Mesendoderm (in vitro differentiated cells): ENCODE measurements at regions not wholly inside any gene's neighbourhood (a gene's known extent, or its start where the extent isn't known, plus 50 kb on each side); places are given as distances from the start of the nearest gene placed in this dataset.

Experiments
- DNase-seq: peaks from one replicate; pipeline ENCODE4 v3.0.0; 2013
- H2AK5ac ChIP-seq: 2 replicates; pipeline ENCODE4 v1.6.1; 2013; ENCODE audit warnings: low read length, inconsistent platforms
- H2BK120ac ChIP-seq: 2 replicates; pipeline ENCODE4 v1.6.1; 2013; ENCODE audit warnings: low read depth, mild to moderate bottlenecking, low read length, moderate library complexity, mixed read lengths
- H2BK15ac ChIP-seq: replicated peaks from 2 replicates; pipeline ENCODE4 v1.6.1; 2013; ENCODE audit warnings: low read depth, mild to moderate bottlenecking, moderate library complexity
- H2BK5ac ChIP-seq: 2 replicates; pipeline ENCODE4 v1.6.1; 2013; ENCODE audit warnings: low read length, inconsistent platforms
- H3K18ac ChIP-seq: 2 replicates; pipeline ENCODE4 v1.6.1; 2013; ENCODE audit warnings: mild to moderate bottlenecking, low read length, mixed read lengths
- H3K23ac ChIP-seq: one replicate; pipeline ENCODE4 v1.6.1; 2013; ENCODE audit warnings: low read length
- H3K27ac ChIP-seq: 2 replicates; pipeline ENCODE4 v1.5.1; 2013; ENCODE audit warnings: low read depth, mild to moderate bottlenecking, inconsistent platforms, low read length, moderate library complexity
- H3K27me3 ChIP-seq: 2 replicates; pipeline ENCODE4 v1.6.1; 2013; ENCODE audit warnings: low read length, control low read depth, mild to moderate bottlenecking, inconsistent platforms; ENCODE audit not compliant: insufficient read depth, poor library complexity
- H3K36me3 ChIP-seq: 2 replicates; pipeline ENCODE4 v1.6.1; 2013; ENCODE audit warnings: low read length, inconsistent platforms; ENCODE audit not compliant: control insufficient read depth, insufficient read depth
- H3K4ac ChIP-seq: one replicate; pipeline ENCODE4 v1.6.1; 2013; ENCODE audit warnings: low read depth, mild to moderate bottlenecking, low read length, moderate library complexity
- H3K4me1 ChIP-seq: 2 replicates; pipeline ENCODE4 v1.6.1; 2013; ENCODE audit warnings: low read depth, low read length, inconsistent platforms; ENCODE audit not compliant: control insufficient read depth
- H3K4me2 ChIP-seq: 2 replicates; pipeline ENCODE4 v1.6.1; 2013; ENCODE audit warnings: low read length
- H3K4me3 ChIP-seq: 2 replicates; pipeline ENCODE4 v1.5.1; 2013; ENCODE audit warnings: mild to moderate bottlenecking, low read length
- H3K56ac ChIP-seq: one replicate; pipeline ENCODE4 v1.6.1; 2013; ENCODE audit warnings: low read length
- H3K79me1 ChIP-seq: 2 replicates; pipeline ENCODE4 v1.6.1; 2013; ENCODE audit warnings: low read length, inconsistent platforms
- H3K79me2 ChIP-seq: 2 replicates; pipeline ENCODE4 v1.6.1; 2013; ENCODE audit warnings: mild to moderate bottlenecking, low read length; ENCODE audit not compliant: control insufficient read depth, insufficient read depth
- H3K9ac ChIP-seq: 2 replicates; pipeline ENCODE4 v1.6.1; 2013; ENCODE audit warnings: low read length, inconsistent platforms
- H4K5ac ChIP-seq: one replicate; pipeline ENCODE4 v1.6.1; 2013; ENCODE audit warnings: low read length
- H4K8ac ChIP-seq: one replicate; pipeline ENCODE4 v1.6.1; 2013; ENCODE audit warnings: low read depth, mild to moderate bottlenecking, control low read depth, low read length, moderate library complexity
- WGBS: extraction: QIAGEN DNeasy Blood & Tissue Kit; methylation state at CpG from one replicate; pipeline ENCODE4 v1.1.7; 2013; ENCODE audit warnings: low lambda C conversion rate, missing lambda C conversion rate; ENCODE audit not compliant: insufficient coverage; ENCODE audit errors: extremely low coverage; 5-methylcytosine and 5-hydroxymethylcytosine counted together

DNA sequence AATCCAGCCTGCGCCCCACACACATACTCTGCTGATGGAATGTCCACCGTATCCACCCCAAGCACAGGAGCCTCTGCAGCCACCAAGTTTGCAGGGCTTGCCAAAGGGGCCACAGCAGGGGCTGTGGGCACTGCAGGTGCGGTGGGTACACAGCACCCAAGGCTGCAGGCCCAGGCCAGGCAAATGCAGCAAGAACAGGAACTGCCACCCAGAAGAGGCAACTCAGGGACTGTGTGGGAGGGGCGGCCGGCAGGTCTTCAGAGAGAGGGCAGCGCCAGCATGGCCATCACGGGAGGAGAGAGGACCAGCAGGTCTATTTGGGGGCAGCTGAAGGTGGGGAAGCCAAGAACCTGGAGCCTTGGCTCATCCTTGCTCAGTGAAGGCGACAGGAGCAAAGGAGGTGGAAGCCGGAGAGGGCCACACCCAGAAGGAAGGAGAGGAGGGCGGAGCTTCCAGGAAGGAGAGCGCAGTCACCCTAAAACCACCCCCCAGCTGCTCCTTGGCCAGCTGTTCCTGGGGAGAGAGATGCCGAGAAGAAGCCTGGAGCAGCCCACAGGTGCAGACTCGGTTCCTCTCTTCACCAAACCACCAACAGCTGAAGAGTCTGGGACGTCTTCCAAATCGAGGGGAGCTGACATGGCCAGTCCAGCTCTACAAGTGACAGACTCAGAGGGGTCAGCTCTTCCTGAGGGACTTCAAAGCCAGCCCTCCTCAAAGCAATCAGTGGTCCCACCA is 265.1 kb upstream of the CDYL start:
- H4K8ac ChIP-seq: no peak overlapping the region
- H3K79me1 ChIP-seq: no peaks in the 10 kb centered on the region
- no peak overlapping the region for H3K56ac ChIP-seq
- no peak overlapping the region for H3K18ac ChIP-seq
- WGBS: no CpG with 5 or more reads among the region's 15 CpGs
- H2BK5ac ChIP-seq: no peak overlapping the region
- no peak for DNase-seq
- H3K79me2 ChIP-seq: no peaks in the 10 kb centered on the region
- no peaks in the 10 kb centered on the region for H3K27me3 ChIP-seq
- no peaks in the 10 kb centered on the region for H3K36me3 ChIP-seq
- no peak overlapping the region for H3K4me3 ChIP-seq
- H2BK15ac ChIP-seq: no peak overlapping the region
- no peaks in the 10 kb centered on the region for H3K4me1 ChIP-seq
- H3K9ac ChIP-seq: no peak overlapping the region
- no peak overlapping the region for H2AK5ac ChIP-seq
- no peak overlapping the region for H3K4ac ChIP-seq
- H2BK120ac ChIP-seq: no peak overlapping the region
- H3K4me2 ChIP-seq: no peak overlapping the region
- no peak overlapping the region for H4K5ac ChIP-seq
- H3K23ac ChIP-seq: no peak overlapping the region
- H3K27ac ChIP-seq: no peak overlapping the region

DNA sequence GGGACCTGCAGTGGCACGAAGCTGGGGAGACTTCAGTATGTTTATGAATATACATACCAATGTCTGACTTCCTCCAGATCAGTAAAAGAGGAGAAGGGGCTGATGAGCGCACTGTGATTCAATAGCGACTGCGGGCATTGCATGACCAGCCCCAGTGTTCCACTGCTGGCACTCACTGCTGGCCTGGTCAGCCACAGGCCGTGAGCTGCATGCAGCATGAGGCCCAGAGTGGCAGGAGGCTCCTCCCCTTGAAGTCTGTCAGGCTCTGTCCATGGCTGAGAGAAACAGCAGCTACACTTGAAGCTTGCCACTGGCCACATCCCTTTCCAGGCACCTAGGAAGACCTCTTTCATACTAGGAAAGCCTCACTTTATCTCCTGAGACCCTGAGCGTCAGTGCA is 265.9 kb upstream of the CDYL start:
- no peaks in the 10 kb centered on the region for H3K27me3 ChIP-seq
- H3K56ac ChIP-seq: no peak overlapping the region
- no peak overlapping the region for H4K5ac ChIP-seq
- whole genome bisulfite sequencing: no CpG with 5 or more reads among the region's 6 CpGs
- no peak overlapping the region for H3K18ac ChIP-seq
- H2BK15ac ChIP-seq: no peak overlapping the region
- no peak overlapping the region for H3K4ac ChIP-seq
- H3K79me1 ChIP-seq: no peaks in the 10 kb centered on the region
- H4K8ac ChIP-seq: no peak overlapping the region
- H3K4me2 ChIP-seq: no peak overlapping the region
- H3K23ac ChIP-seq: no peak overlapping the region
- no peak for DNase-seq
- H3K27ac ChIP-seq: no peak overlapping the region
- no peaks in the 10 kb centered on the region for H3K36me3 ChIP-seq
- no peak overlapping the region for H2BK120ac ChIP-seq
- H3K4me3 ChIP-seq: no peak overlapping the region
- H2AK5ac ChIP-seq: no peak overlapping the region
- no peak overlapping the region for H2BK5ac ChIP-seq
- no peaks in the 10 kb centered on the region for H3K4me1 ChIP-seq
- H3K9ac ChIP-seq: no peak overlapping the region
- no peaks in the 10 kb centered on the region for H3K79me2 ChIP-seq

DNA sequence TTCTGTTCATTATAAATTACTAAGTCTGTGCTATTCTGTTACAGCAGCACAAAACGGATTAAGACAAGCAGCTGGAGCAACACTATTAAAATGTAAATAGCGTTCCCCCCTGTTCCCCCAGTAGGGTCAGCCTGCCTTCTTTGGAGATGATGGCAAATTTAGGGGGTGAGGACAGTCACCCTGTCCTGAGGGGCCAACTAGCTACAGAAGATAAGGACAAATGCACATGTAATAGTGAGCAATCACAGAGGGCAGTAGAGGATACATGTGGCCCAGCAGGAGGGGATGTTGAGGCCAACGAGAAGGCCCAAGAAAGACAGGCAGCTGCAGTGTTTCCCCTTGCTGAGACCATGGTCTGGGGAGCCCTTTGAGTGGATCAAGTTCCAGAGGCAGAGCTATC is 266.7 kb upstream of the CDYL start:
- no peak overlapping the region for H3K18ac ChIP-seq
- H3K79me1 ChIP-seq: no peaks in the 10 kb centered on the region
- no peak overlapping the region for H3K23ac ChIP-seq
- H3K27ac ChIP-seq: no peak overlapping the region
- no peak overlapping the region for H3K9ac ChIP-seq
- H4K5ac ChIP-seq: no peak overlapping the region
- no peak overlapping the region for H3K56ac ChIP-seq
- H2BK120ac ChIP-seq: no peak overlapping the region
- no peak overlapping the region for H3K4me2 ChIP-seq
- H2BK15ac ChIP-seq: no peak overlapping the region
- no peak overlapping the region for H4K8ac ChIP-seq
- no CpG with 5 or more reads among the region's 3 CpGs for WGBS
- H2AK5ac ChIP-seq: no peak overlapping the region
- no peak overlapping the region for H3K4me3 ChIP-seq
- no peaks in the 10 kb centered on the region for H3K27me3 ChIP-seq
- no peak overlapping the region for H3K4ac ChIP-seq
- H3K36me3 ChIP-seq: no peaks in the 10 kb centered on the region
- no peaks in the 10 kb centered on the region for H3K79me2 ChIP-seq
- no peaks in the 10 kb centered on the region for H3K4me1 ChIP-seq
- DNase-seq: no peak
- H2BK5ac ChIP-seq: no peak overlapping the region

DNA sequence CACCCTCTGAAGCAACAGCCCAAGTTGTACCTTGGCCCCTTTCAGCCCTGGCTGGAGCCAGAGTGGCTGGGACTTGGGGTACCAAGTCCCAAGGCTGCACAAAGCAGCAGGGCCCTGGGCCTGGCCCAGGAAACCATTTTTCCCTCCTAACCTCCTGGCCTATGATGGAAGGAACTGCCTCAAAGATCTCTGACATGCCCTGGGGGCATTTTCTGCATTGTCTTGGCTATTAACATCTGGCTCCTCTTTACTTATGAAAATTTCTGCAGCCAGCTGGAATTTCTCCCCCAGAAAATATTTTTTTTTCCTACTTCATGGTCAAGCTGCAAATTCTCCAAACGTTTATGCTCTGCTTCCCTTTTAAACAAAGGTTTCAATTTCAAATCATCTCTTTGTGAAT is 269.4 kb upstream of the CDYL start:
- Histone ChIP-seq H3K79me2 (no peaks in the 10 kb centered on the region), H2BK5ac (no peak overlapping the region), H2BK15ac (no peak overlapping the region), H3K4me1 (no peaks in the 10 kb centered on the region), H3K9ac (no peak overlapping the region), H3K79me1 (no peaks in the 10 kb centered on the region), H4K8ac (no peak overlapping the region), H3K4me2 (no peak overlapping the region), H3K4me3 (no peak overlapping the region), H3K4ac (no peak overlapping the region), H3K18ac (no peak overlapping the region), H3K27ac (no peak overlapping the region), H3K23ac (no peak overlapping the region), H3K36me3 (no peaks in the 10 kb centered on the region), H2AK5ac (no peak overlapping the region), H4K5ac (no peak overlapping the region), H3K56ac (no peak overlapping the region), H3K27me3 (no peaks in the 10 kb centered on the region), H2BK120ac (no peak overlapping the region)
- WGBS: no CpG with 5 or more reads among the region's 1 CpG
- no peak for DNase-seq

DNA sequence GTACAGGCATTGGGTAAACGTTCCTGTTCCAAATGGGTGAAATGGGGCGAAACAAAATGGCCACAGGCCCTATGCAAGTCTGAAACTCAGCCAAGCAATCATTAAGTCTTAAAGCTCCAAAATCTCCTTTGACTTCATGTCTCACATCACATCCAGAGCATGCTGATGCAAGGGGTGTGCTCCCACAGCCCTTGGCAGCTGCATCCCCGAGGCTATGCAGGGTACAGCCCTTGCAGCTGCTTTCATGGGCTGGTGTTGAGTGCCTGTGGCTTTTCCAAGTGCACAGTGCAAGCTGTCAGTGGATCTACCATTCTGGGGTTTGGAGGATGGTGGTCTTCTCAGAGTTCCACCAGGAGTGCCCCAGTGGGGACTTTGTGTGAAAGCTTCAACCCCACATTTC is 270.0 kb upstream of the CDYL start:
- H2AK5ac ChIP-seq: no peak overlapping the region
- H3K79me1 ChIP-seq: no peaks in the 10 kb centered on the region
- no peak overlapping the region for H3K4ac ChIP-seq
- no peak overlapping the region for H3K23ac ChIP-seq
- H3K79me2 ChIP-seq: no peaks in the 10 kb centered on the region
- H4K5ac ChIP-seq: no peak overlapping the region
- DNase-seq: no peak
- H3K4me2 ChIP-seq: no peak overlapping the region
- no peak overlapping the region for H3K56ac ChIP-seq
- H3K27me3 ChIP-seq: no peaks in the 10 kb centered on the region
- no peak overlapping the region for H2BK15ac ChIP-seq
- no peak overlapping the region for H3K18ac ChIP-seq
- no peak overlapping the region for H2BK5ac ChIP-seq
- no peak overlapping the region for H2BK120ac ChIP-seq
- H3K9ac ChIP-seq: no peak overlapping the region
- H4K8ac ChIP-seq: no peak overlapping the region
- no peak overlapping the region for H3K4me3 ChIP-seq
- H3K36me3 ChIP-seq: no peaks in the 10 kb centered on the region
- no peak overlapping the region for H3K27ac ChIP-seq
- no CpG with 5 or more reads among the region's 3 CpGs for WGBS
- H3K4me1 ChIP-seq: no peaks in the 10 kb centered on the region

DNA sequence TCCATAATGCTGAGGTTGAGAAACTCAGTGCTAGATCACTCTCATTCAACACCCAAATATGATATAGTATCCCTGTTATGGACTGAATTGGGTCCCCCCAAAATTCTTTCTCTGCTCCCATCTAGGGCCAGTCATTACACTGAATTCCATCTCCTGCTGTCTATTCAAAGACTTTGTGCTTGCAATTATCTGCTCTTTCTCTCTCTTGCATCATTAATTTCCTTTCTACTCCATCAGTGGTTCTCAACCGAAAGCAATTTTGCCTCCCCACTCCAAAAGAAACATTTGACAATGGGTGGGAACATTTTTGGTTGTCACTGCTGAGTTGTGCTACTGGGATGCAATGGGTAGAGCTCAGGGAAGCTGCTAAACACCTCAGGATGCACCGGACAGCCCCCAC is 271.5 kb upstream of the CDYL start:
- Histone ChIP-seq H3K56ac (no peak overlapping the region), H4K8ac (no peak overlapping the region), H2BK120ac (no peak overlapping the region), H3K18ac (no peak overlapping the region), H3K79me1 (no peaks in the 10 kb centered on the region), H3K27me3 (no peaks in the 10 kb centered on the region), H3K4me3 (no peak overlapping the region), H3K27ac (no peak overlapping the region), H3K4me1 (no peaks in the 10 kb centered on the region), H2AK5ac (no peak overlapping the region), H3K36me3 (no peaks in the 10 kb centered on the region), H4K5ac (no peak overlapping the region), H3K79me2 (no peaks in the 10 kb centered on the region), H2BK5ac (no peak overlapping the region), H3K4me2 (no peak overlapping the region), H3K9ac (no peak overlapping the region), H3K4ac (no peak overlapping the region), H2BK15ac (no peak overlapping the region), H3K23ac (no peak overlapping the region)
- no CpG with 5 or more reads among the region's 2 CpGs for WGBS
- DNase-seq: no peak
